Keratinocyte (primary cell): ENCODE measurements at regions not wholly inside any gene's neighbourhood (a gene's known extent, or its start where the extent isn't known, plus 50 kb on each side); places are given as distances from the start of the nearest gene placed in this dataset.
"Not testable (repeated sequence)": the region's sequence is repeated elsewhere in the genome, so short reads cannot be mapped to it uniquely, and the experiment has no call there.

ENCODE experiments used
- DNase-seq: peaks from one replicate; pipeline ENCODE4 v3.0.0-alpha.2; 2011; ENCODE audit warnings: low read depth, missing footprints, low spot score
- FAIRE-seq: peaks from 2 replicates; lab custom pipeline; 2011; peaks lifted over from hg19 to GRCh38; lab: Jason Lieb, UNC
- H2AFZ ChIP-seq: 2 replicates; pipeline ENCODE4 v1.6.0; 2012; ENCODE audit warnings: low read length, control low read depth, inconsistent platforms; ENCODE audit not compliant: control insufficient read depth
- H3K27ac ChIP-seq: 2 replicates; pipeline ENCODE4 v1.5.1; 2011; ENCODE audit warnings: low read length; ENCODE audit not compliant: control insufficient read depth, insufficient read depth
- H3K27me3 ChIP-seq: 3 replicates; pipeline ENCODE4 v1.6.0; 2011; ENCODE audit warnings: low read length; ENCODE audit not compliant: control insufficient read depth, insufficient read depth; ENCODE audit errors: extremely low read depth
- H3K36me3 ChIP-seq, 2 experiments: 2 replicates in 1 of 2; 3 replicates in 1 of 2; pipeline ENCODE4 v1.5.1; 2011; ENCODE audit warnings: low read length in 2 of 2, mild to moderate bottlenecking in 1 of 2; ENCODE audit not compliant: control insufficient read depth in 2 of 2, insufficient read depth in 2 of 2; ENCODE audit errors: extremely low read depth in 1 of 2
- H3K4me1 ChIP-seq: 3 replicates; pipeline ENCODE4 v1.5.1; 2011; ENCODE audit warnings: low read length; ENCODE audit not compliant: control insufficient read depth, insufficient read depth; ENCODE audit errors: extremely low read depth
- H3K4me2 ChIP-seq: 3 replicates; pipeline ENCODE4 v1.6.0; 2011; ENCODE audit warnings: low read depth, low read length; ENCODE audit not compliant: control insufficient read depth, insufficient read depth; ENCODE audit errors: extremely low read depth
- H3K4me3 ChIP-seq, 3 experiments: fragments of 200-600 bp in 1 of 3; sonication (generic) in 1 of 3; 2 replicates in 2 of 3; 3 replicates in 1 of 3; pipeline ENCODE4 v1.5.1; 2011 to 2016; ENCODE audit warnings: low read length in 3 of 3, mild to moderate bottlenecking in 3 of 3, control low read depth in 2 of 3, inconsistent platforms in 1 of 3, low read depth in 1 of 3, mixed read lengths in 1 of 3, mixed run types in 1 of 3, moderate library complexity in 1 of 3; ENCODE audit not compliant: control insufficient read depth in 2 of 3, insufficient read depth in 2 of 3; ENCODE audit errors: extremely low read depth in 1 of 3
- H3K79me2 ChIP-seq: 2 replicates; pipeline ENCODE4 v1.6.0; 2012; ENCODE audit warnings: low read length; ENCODE audit not compliant: control insufficient read depth, insufficient read depth
- H3K9ac ChIP-seq: 3 replicates; pipeline ENCODE4 v1.6.0; 2011; ENCODE audit warnings: low read length; ENCODE audit not compliant: control insufficient read depth, insufficient read depth; ENCODE audit errors: extremely low read depth
- H3K9me1 ChIP-seq: 3 replicates; pipeline ENCODE4 v1.6.0; 2011; ENCODE audit warnings: low read length; ENCODE audit not compliant: control insufficient read depth, insufficient read depth; ENCODE audit errors: extremely low read depth
- H3K9me3 ChIP-seq: 2 replicates; pipeline ENCODE4 v1.5.1; 2012; ENCODE audit warnings: low read depth, low read length; ENCODE audit not compliant: control insufficient read depth
- H4K20me1 ChIP-seq: 3 replicates; pipeline ENCODE4 v1.6.0; 2011; ENCODE audit warnings: low read length; ENCODE audit not compliant: control insufficient read depth, insufficient read depth; ENCODE audit errors: extremely low read depth
- CTCF ChIP-seq, 3 experiments: IDR thresholded peaks in 1 of 3; conservative IDR thresholded peaks in 1 of 3; optimal IDR thresholded peaks in 1 of 3; 2 replicates in 2 of 3; 3 replicates in 1 of 3; pipeline versions ENCODE3 to v1.5.1; 2011; ENCODE audit warnings: low read length in 3 of 3, mild to moderate bottlenecking in 3 of 3, moderate library complexity in 2 of 3, control low read depth in 1 of 3, inconsistent platforms in 1 of 3; ENCODE audit not compliant: insufficient read depth in 2 of 3; ENCODE audit errors: extremely low read depth in 1 of 3
- EZH2 ChIP-seq: IDR thresholded peaks from one replicate; pipeline ENCODE4 v1.6.1; 2012; ENCODE audit warnings: inconsistent platforms, mild to moderate bottlenecking, low read length, moderate library complexity
- dilution Hi-C: fragments of 300-500 bp; cut with MboI; formaldehyde crosslinking; loops from one replicate; pipeline ENCODE4 v1.7.0; 2020; ENCODE audit warnings: low sequenced_read_pairs; ENCODE audit not compliant: extremely low pct_ligation_motif_present

DNA sequence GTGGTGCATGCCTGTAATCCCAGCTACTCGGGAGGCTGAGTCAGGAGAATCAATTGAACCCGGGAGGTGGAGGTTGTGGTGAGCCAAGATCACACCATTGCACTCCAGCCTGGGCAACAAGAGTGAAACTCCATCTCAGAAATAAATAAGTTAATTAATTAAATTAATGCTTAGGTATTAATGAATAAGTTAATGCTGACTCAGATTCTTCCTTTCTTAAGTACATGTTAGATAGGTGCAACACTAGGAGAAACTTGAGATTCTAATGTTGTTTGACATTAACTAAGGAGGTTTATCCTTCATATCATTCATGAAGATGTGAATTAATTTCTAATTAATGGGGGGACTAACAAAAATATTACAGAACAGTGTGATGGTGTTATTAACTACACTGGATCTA, 812.6 kb upstream of the SPRY2 start:
- Histone ChIP-seq H2AFZ (no peak overlapping the region), H3K27me3 (no peaks in the 10 kb centered on the region), H3K4me3 (no peak overlapping the region), H3K9me3 (no peaks in the 10 kb centered on the region), H3K27ac (no peak overlapping the region), H3K36me3 (no peaks in the 10 kb centered on the region), H3K9ac (no peak overlapping the region), H3K4me2 (no peak overlapping the region), H3K4me1 (no peaks in the 10 kb centered on the region), H3K9me1 (no peaks in the 10 kb centered on the region), H4K20me1 (no peaks in the 10 kb centered on the region), H3K79me2 (no peaks in the 10 kb centered on the region)
- dilution Hi-C loops, result no loop called here
- no peak for FAIRE-seq
- TF ChIP-seq EZH2, result no peak
- no peak for TF ChIP-seq CTCF (optimal IDR thresholded peaks at IDR 0.05 in 1 of 3, IDR thresholded peaks at IDR 0.05 in 1 of 3, conservative IDR thresholded peaks at IDR 0.05 in 1 of 3; ENCODE audit: extremely low read depth in 1 of 3, insufficient read depth in 2 of 3, low read length in 3 of 3)
- no peak for DNase-seq

DNA sequence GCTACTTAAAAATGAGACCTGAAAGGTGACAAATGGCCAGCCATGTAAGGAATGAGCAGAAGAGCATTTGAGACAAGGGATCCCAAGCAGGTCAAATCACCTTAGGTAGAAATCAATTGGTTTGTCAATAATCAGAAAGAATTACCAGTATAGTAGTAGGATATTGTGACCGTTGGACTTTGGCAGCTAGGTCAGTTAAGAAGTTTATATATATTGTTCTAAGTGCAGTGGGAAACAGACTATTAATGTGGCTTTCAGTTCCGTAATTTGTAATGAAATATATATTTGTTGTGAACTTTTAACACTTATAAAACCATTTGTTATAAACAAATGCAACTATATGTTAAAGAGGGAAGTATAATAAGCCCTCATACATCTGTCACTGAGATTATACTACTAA, 807.9 kb upstream of the SPRY2 start:
- no peaks in the 10 kb centered on the region for H3K79me2 ChIP-seq
- H3K9ac ChIP-seq, result no peak overlapping the region
- H3K4me2 ChIP-seq, result no peak overlapping the region
- H4K20me1 ChIP-seq, result no peaks in the 10 kb centered on the region
- no peaks in the 10 kb centered on the region for H3K27me3 ChIP-seq
- no peaks in the 10 kb centered on the region for H3K4me1 ChIP-seq
- no peaks in the 10 kb centered on the region for H3K9me3 ChIP-seq
- no peaks in the 10 kb centered on the region for H3K9me1 ChIP-seq
- H3K27ac ChIP-seq, result no peak overlapping the region
- dilution Hi-C loops, result no loop called here
- no peak for FAIRE-seq
- no peak for TF ChIP-seq CTCF (optimal IDR thresholded peaks at IDR 0.05 in 1 of 3, IDR thresholded peaks at IDR 0.05 in 1 of 3, conservative IDR thresholded peaks at IDR 0.05 in 1 of 3; ENCODE audit: extremely low read depth in 1 of 3, insufficient read depth in 2 of 3, low read length in 3 of 3)
- TF ChIP-seq EZH2, result no peak
- H3K36me3 ChIP-seq, result no peaks in the 10 kb centered on the region
- no peak for DNase-seq
- H3K4me3 ChIP-seq, result no peak overlapping the region
- no peak overlapping the region for H2AFZ ChIP-seq

DNA sequence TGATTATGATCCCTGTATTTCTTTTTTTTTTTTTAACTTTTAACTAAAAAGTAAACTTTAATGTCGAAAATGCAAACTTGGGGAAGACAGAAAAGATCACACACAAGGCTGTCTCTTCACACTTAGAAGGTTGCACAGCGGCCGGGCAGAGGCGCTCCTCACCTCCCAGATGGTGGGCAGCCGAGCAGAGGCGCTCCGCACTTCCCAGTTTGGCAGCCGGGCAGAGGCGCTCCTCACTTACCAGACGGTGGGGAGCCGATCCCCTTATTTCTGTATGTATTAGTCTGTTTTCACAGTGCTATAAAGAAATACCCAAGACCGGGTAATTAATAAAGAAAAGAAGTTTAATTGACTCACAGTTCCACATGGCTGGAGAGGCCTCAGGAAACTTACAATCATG, 805.6 kb upstream of the SPRY2 start:
- H3K4me2 ChIP-seq, H3K9me3 ChIP-seq, DNase-seq, H4K20me1 ChIP-seq, H3K4me1 ChIP-seq, H3K4me3 ChIP-seq, FAIRE-seq, H3K27me3 ChIP-seq, H3K36me3 ChIP-seq, H2AFZ ChIP-seq, dilution Hi-C loops, H3K27ac ChIP-seq, H3K9ac ChIP-seq, H3K79me2 ChIP-seq, H3K9me1 ChIP-seq: not testable (repeated sequence)
